IMR-90 (cell line): ENCODE measurements at regions not wholly inside any gene's neighbourhood (a gene's known extent, or its start where the extent isn't known, plus 50 kb on each side); places are given as distances from the start of the nearest gene placed in this dataset.

Source experiments
- ATAC-seq: fragments of 200-7000 bp; cut with Tn5 transposase; 2 replicates; pipeline ENCODE4 v1.9.1; 2020; ENCODE audit warnings: low read depth, mild to moderate bottlenecking, moderate library complexity
- BruUV-seq: library from RNA; stranded (reverse); fragments of 400-500 nt; replicated peaks from 2 replicates; lab custom pipeline; 2021; lab: Mats Ljungman, UMichigan
- CTCF ChIA-PET: fragments of 300-600 bp; formaldehyde crosslinking; extraction: SDS; loops from one replicate; lab custom pipeline; 2021; ENCODE audit warnings: antibody characterized with exemption; lab: Yijun Ruan, JAX
- POLR2A ChIA-PET: fragments of 300-600 bp; sonication (Branson Sonifier 250); formaldehyde crosslinking; loops from one replicate; lab custom pipeline; 2022; ENCODE audit warnings: antibody characterized with exemption; ENCODE audit not compliant: unreplicated experiment; lab: Charles Lee
- DNase-seq: peaks from one replicate; pipeline ENCODE4 v3.0.0; 2013
- H2AFZ ChIP-seq: replicated peaks from 2 replicates; pipeline ENCODE3; 2013; ENCODE audit warnings: low read length, mild to moderate bottlenecking; ENCODE audit not compliant: poor library complexity
- H2AK5ac ChIP-seq: 2 replicates; pipeline ENCODE4 v1.6.1; 2013; ENCODE audit warnings: low read depth, low read length, inconsistent platforms
- H2AK9ac ChIP-seq: replicated peaks from 2 replicates; pipeline ENCODE3; 2013; ENCODE audit warnings: mild to moderate bottlenecking, low read depth, low read length, moderate library complexity; ENCODE audit not compliant: poor library complexity
- H2BK120ac ChIP-seq: 2 replicates; pipeline ENCODE4 v1.6.1; 2013; ENCODE audit warnings: low read depth, low read length, inconsistent platforms
- H2BK15ac ChIP-seq: 3 replicates; pipeline ENCODE4 v1.6.1; 2013; ENCODE audit warnings: low read depth, low read length, inconsistent platforms
- H2BK20ac ChIP-seq: 2 replicates; pipeline ENCODE4 v1.6.1; 2013; ENCODE audit warnings: low read depth, mild to moderate bottlenecking, inconsistent platforms, low read length, moderate library complexity
- H2BK5ac ChIP-seq: 2 replicates; pipeline ENCODE4 v1.6.1; 2013; ENCODE audit warnings: mild to moderate bottlenecking, low read depth, low read length, inconsistent platforms; ENCODE audit not compliant: poor library complexity, severe bottlenecking
- H3K14ac ChIP-seq: replicated peaks from 2 replicates; pipeline ENCODE4 v1.6.1; 2013; ENCODE audit warnings: low read depth, low read length, inconsistent platforms
- H3K18ac ChIP-seq: 2 replicates; pipeline ENCODE4 v1.6.1; 2013; ENCODE audit warnings: low read depth, low read length, control low read depth
- H3K23ac ChIP-seq: 2 replicates; pipeline ENCODE4 v1.6.1; 2013; ENCODE audit warnings: low read depth, low read length, inconsistent platforms
- H3K27ac ChIP-seq: 2 replicates; pipeline ENCODE4 v1.5.1; 2013; ENCODE audit warnings: mild to moderate bottlenecking, control low read depth, low read length; ENCODE audit not compliant: insufficient read depth
- H3K27me3 ChIP-seq: 2 replicates; pipeline ENCODE4 v1.6.1; 2013; ENCODE audit warnings: low read length; ENCODE audit not compliant: control insufficient read depth, insufficient read depth
- H3K36me3 ChIP-seq: 2 replicates; pipeline ENCODE4 v1.6.1; 2013; ENCODE audit warnings: low read length, mixed read lengths; ENCODE audit not compliant: control insufficient read depth, insufficient read depth
- H3K4ac ChIP-seq: 2 replicates; pipeline ENCODE4 v1.6.1; 2013; ENCODE audit warnings: low read depth, low read length, inconsistent platforms
- H3K4me1 ChIP-seq: 2 replicates; pipeline ENCODE4 v1.6.1; 2013; ENCODE audit warnings: low read length, mixed read lengths; ENCODE audit not compliant: control insufficient read depth, insufficient read depth
- H3K4me2 ChIP-seq: 2 replicates; pipeline ENCODE4 v1.6.1; 2013; ENCODE audit warnings: low read depth, mild to moderate bottlenecking, control low read depth, low read length, moderate library complexity
- H3K4me3 ChIP-seq: 2 replicates; pipeline ENCODE4 v1.5.1; 2013; ENCODE audit warnings: low read depth, mild to moderate bottlenecking, control low read depth, low read length, moderate library complexity; ENCODE audit not compliant: insufficient read depth
- H3K56ac ChIP-seq: 2 replicates; pipeline ENCODE4 v1.6.1; 2013; ENCODE audit warnings: low read length, inconsistent platforms; ENCODE audit not compliant: insufficient read depth; ENCODE audit errors: extremely low read depth
- H3K79me1 ChIP-seq, 2 experiments: 2 replicates each; pipeline ENCODE4 v1.6.1; 2013; ENCODE audit warnings: low read length in 2 of 2, inconsistent platforms in 1 of 2, low read depth in 1 of 2
- H3K9ac ChIP-seq: 2 replicates; pipeline ENCODE4 v1.6.1; 2013; ENCODE audit warnings: low read depth, low read length, control low read depth
- H3K9me1 ChIP-seq: 2 replicates; pipeline ENCODE4 v1.6.1; 2013; ENCODE audit warnings: low read length, inconsistent platforms; ENCODE audit not compliant: insufficient read depth
- H3K9me3 ChIP-seq: 2 replicates; pipeline ENCODE4 v1.6.1; 2013; ENCODE audit warnings: low read length; ENCODE audit not compliant: control insufficient read depth, insufficient read depth
- H4K20me1 ChIP-seq: 2 replicates; pipeline ENCODE4 v1.6.1; 2013; ENCODE audit warnings: low read length, inconsistent platforms; ENCODE audit not compliant: insufficient read depth
- H4K5ac ChIP-seq: 2 replicates; pipeline ENCODE4 v1.6.1; 2013; ENCODE audit warnings: mild to moderate bottlenecking, low read depth, low read length, control low read depth
- H4K8ac ChIP-seq, 2 experiments: 2 replicates each; pipeline ENCODE4 v1.6.1; 2013; ENCODE audit warnings: low read depth in 2 of 2, low read length in 2 of 2, control low read depth in 1 of 2, inconsistent platforms in 1 of 2
- H4K91ac ChIP-seq: 2 replicates; pipeline ENCODE4 v1.6.1; 2013; ENCODE audit warnings: low read depth, low read length, inconsistent platforms; ENCODE audit not compliant: insufficient read depth
- BHLHE40 ChIP-seq: fragments of 150-350 bp; IDR thresholded peaks from 2 replicates; pipeline ENCODE4 v1.6.1; 2016; ENCODE audit warnings: mild to moderate bottlenecking, low read depth, low read length
- CEBPB ChIP-seq: IDR thresholded peaks from 2 replicates; pipeline ENCODE4 v1.6.1; 2012; ENCODE audit warnings: low read depth, low read length, improper control_type of control experiment
- CHD1 ChIP-seq: IDR thresholded peaks from 2 replicates; pipeline ENCODE4 v1.6.1; 2012; ENCODE audit warnings: low read depth, low read length, improper control_type of control experiment
- ELK1 ChIP-seq: fragments of 150-350 bp; IDR thresholded peaks from 2 replicates; pipeline ENCODE4 v1.6.1; 2016; ENCODE audit warnings: low read depth, mild to moderate bottlenecking, low read length, moderate library complexity, borderline replicate concordance
- FOS ChIP-seq: fragments of 150-350 bp; IDR thresholded peaks from 2 replicates; pipeline ENCODE4 v1.6.1; 2016; ENCODE audit warnings: low read depth, low read length
- MAFK ChIP-seq: IDR thresholded peaks from 2 replicates; pipeline ENCODE4 v1.6.1; 2012; ENCODE audit warnings: low read depth, low read length, improper control_type of control experiment
- MAZ ChIP-seq: IDR thresholded peaks from 2 replicates; pipeline ENCODE4 v1.6.1; 2012; ENCODE audit warnings: low read depth, mild to moderate bottlenecking, low read length, improper control_type of control experiment, moderate library complexity, borderline replicate concordance
- MXI1 ChIP-seq: IDR thresholded peaks from 2 replicates; pipeline ENCODE4 v1.6.1; 2012; ENCODE audit warnings: low read depth, mild to moderate bottlenecking, low read length, moderate library complexity, borderline replicate concordance
- NFE2L2 ChIP-seq: fragments of 150-350 bp; IDR thresholded peaks from 2 replicates; pipeline ENCODE4 v1.6.1; 2016; ENCODE audit warnings: low read depth, mild to moderate bottlenecking, low read length
- POLR2A ChIP-seq: IDR thresholded peaks from 2 replicates; pipeline ENCODE4 v1.6.1; 2012; ENCODE audit warnings: mild to moderate bottlenecking, low read depth, low read length
- RAD21 ChIP-seq: IDR thresholded peaks from 2 replicates; pipeline ENCODE4 v1.6.1; 2012; ENCODE audit warnings: low read length, improper control_type of control experiment
- RCOR1 ChIP-seq: IDR thresholded peaks from 2 replicates; pipeline ENCODE4 v1.6.1; 2012; ENCODE audit warnings: mild to moderate bottlenecking, low read length, improper control_type of control experiment; ENCODE audit not compliant: insufficient replicate concordance
- RFX5 ChIP-seq: IDR thresholded peaks from 2 replicates; pipeline ENCODE4 v1.8.0; 2012; ENCODE audit warnings: low read depth, mild to moderate bottlenecking, low read length, moderate library complexity
- SMC3 ChIP-seq: fragments of 150-350 bp; IDR thresholded peaks from 2 replicates; pipeline ENCODE4 v1.6.1; 2016; ENCODE audit warnings: low read depth, mild to moderate bottlenecking, antibody characterized with exemption, low read length, moderate library complexity
- USF2 ChIP-seq: fragments of 150-350 bp; IDR thresholded peaks from 2 replicates; pipeline ENCODE4 v1.6.1; 2017; ENCODE audit warnings: mild to moderate bottlenecking, antibody characterized with exemption, low read length, low read depth
- WGBS, 2 experiments: methylation state at CpG; one replicate each; pipeline versions ENCODE4 v1.1.5 to v1.1.7; 2013; ENCODE audit warnings: missing lambda C conversion rate in 2 of 2; ENCODE audit not compliant: insufficient read length in 1 of 2; ENCODE audit errors: extremely low coverage in 2 of 2; 5-methylcytosine and 5-hydroxymethylcytosine counted together
- dilution Hi-C: fragments of 300-500 bp; cut with HindIII; formaldehyde crosslinking; loops from one replicate; pipeline ENCODE4 v1.14.3; 2018; ENCODE audit warnings: low sequenced_read_pairs; ENCODE audit not compliant: unreplicated experiment
- in situ Hi-C: fragments of 300-500 bp; cut with MboI; formaldehyde crosslinking; loops from 3 replicates; pipeline ENCODE4 v1.14.3; 2019; ENCODE audit warnings: low sequenced_read_pairs, inconsistent platforms, mixed read lengths
- intact Hi-C: fragments of 100-400 bp; cut with micrococcal nuclease; formaldehyde crosslinking; loops from 2 replicates; pipeline ENCODE4 v1.10.0; 2022
- TF ChIP-seq, protein P1 (sequence below): conservative IDR thresholded peaks from 2 replicates; pipeline ENCODE4 v1.5.1; 2012; ENCODE audit warnings: mild to moderate bottlenecking, low read depth, low read length, improper control_type of control experiment

GRCh38 chr1:81032973-81033425 is 767.7 kb upstream of the ADGRL2 start:
- Histone ChIP-seq H2BK5ac (no peak overlapping the region), H3K4me1 (no peaks in the 10 kb centered on the region), H4K5ac (no peak overlapping the region), H2BK15ac (no peak overlapping the region), H3K4me3 (no peak overlapping the region), H3K9ac (no peak overlapping the region), H3K4ac (no peak overlapping the region), H3K9me1 (no peaks in the 10 kb centered on the region), H3K18ac (no peak overlapping the region), H3K9me3 (no peaks in the 10 kb centered on the region), H3K23ac (no peak overlapping the region), H2AFZ (no peak overlapping the region), H3K14ac (no peak overlapping the region), H2BK120ac (no peak overlapping the region), H2BK20ac (no peak overlapping the region), H2AK9ac (no peak overlapping the region), H4K20me1 (no peaks in the 10 kb centered on the region), H3K4me2 (no peak overlapping the region), H3K79me1 (no peaks in the 10 kb centered on the region), H3K56ac (no peak overlapping the region), H4K8ac (no peak overlapping the region), H2AK5ac (no peak overlapping the region), H3K27ac (no peak overlapping the region), H4K91ac (no peak overlapping the region), H3K36me3 (no peaks in the 10 kb centered on the region), H3K27me3 (no peaks in the 10 kb centered on the region)
- TF ChIP-seq RFX5: no peak
- TF ChIP-seq SMC3: no peak
- TF ChIP-seq CEBPB: no peak
- TF ChIP-seq NFE2L2: no peak
- no peak for TF ChIP-seq RCOR1
- TF ChIP-seq, protein P1, sequence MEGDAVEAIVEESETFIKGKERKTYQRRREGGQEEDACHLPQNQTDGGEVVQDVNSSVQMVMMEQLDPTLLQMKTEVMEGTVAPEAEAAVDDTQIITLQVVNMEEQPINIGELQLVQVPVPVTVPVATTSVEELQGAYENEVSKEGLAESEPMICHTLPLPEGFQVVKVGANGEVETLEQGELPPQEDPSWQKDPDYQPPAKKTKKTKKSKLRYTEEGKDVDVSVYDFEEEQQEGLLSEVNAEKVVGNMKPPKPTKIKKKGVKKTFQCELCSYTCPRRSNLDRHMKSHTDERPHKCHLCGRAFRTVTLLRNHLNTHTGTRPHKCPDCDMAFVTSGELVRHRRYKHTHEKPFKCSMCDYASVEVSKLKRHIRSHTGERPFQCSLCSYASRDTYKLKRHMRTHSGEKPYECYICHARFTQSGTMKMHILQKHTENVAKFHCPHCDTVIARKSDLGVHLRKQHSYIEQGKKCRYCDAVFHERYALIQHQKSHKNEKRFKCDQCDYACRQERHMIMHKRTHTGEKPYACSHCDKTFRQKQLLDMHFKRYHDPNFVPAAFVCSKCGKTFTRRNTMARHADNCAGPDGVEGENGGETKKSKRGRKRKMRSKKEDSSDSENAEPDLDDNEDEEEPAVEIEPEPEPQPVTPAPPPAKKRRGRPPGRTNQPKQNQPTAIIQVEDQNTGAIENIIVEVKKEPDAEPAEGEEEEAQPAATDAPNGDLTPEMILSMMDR: no peak
- TF ChIP-seq ELK1: no peak
- TF ChIP-seq USF2: no peak
- no peak for TF ChIP-seq POLR2A
- no peak for TF ChIP-seq BHLHE40
- TF ChIP-seq FOS: no peak
- TF ChIP-seq CHD1: no peak
- no peak for TF ChIP-seq MXI1
- no peak for TF ChIP-seq MAFK
- no peak for TF ChIP-seq MAZ
- TF ChIP-seq RAD21: no peak
- POLR2A ChIA-PET: no interaction called here
- no TSS peak for BruUV-seq
- dilution Hi-C loops (no loop called here), in situ Hi-C loops (no loop called here), intact Hi-C loops (no loop called here)
- ATAC-seq: no peak
- CTCF ChIA-PET: no interaction called here
- no CpG with 5 or more reads among the region's 5 CpGs for WGBS, 2 experiments
- no peak for DNase-seq
